HG03159 (cell line): ENCODE measurements at regions not wholly inside any gene's neighbourhood (a gene's known extent, or its start where the extent isn't known, plus 50 kb on each side); places are given as distances from the start of the nearest gene placed in this dataset.
"Not testable (repeated sequence)": the region's sequence is repeated elsewhere in the genome, so short reads cannot be mapped to it uniquely, and the experiment has no call there.

Experiments
- ATAC-seq: cut with Tn5 transposase; IDR thresholded peaks from one replicate; pipeline ENCODE4 v1.9.1; 2021; ENCODE audit warnings: mild to moderate bottlenecking, moderate library complexity; ENCODE audit not compliant: unreplicated experiment

DNA sequence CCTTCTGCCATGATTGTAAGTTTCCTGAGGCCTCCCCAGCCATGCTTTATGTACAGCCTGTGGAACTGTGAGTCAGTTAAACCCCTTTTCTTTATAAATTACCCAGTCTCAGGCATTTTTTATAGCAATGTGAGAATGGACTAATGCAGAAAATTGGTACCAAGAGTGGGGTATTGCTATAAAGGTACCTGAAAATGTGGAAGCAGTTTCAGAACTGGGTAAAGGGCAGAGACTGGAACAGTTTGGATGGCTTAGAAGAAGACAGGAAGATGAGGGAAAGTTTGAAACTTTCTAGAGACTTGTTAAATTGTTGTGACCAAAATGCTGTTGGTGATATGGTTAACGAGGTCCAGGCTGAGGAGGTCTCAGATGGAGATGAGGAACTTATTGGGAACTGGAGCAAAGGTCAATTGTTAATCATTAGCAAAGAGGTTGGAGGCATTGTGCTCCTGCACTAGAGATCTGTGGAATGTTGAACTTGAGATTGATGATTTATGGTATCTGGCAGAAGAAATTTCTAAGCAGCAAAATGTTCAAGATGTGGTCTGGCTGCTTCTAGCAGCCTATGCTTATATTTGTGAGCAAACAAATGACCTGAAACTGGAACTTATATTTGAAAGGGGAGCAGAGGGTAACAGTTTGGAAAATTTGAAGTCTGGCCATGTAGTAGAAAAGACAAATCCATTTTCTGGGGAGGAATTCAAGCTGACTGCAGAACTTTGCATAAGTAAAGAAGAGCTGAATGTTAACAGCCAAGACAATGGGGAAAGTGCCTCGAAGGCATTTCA lies 79.0 kb upstream of the GMDS start:
- no peak for ATAC-seq

DNA sequence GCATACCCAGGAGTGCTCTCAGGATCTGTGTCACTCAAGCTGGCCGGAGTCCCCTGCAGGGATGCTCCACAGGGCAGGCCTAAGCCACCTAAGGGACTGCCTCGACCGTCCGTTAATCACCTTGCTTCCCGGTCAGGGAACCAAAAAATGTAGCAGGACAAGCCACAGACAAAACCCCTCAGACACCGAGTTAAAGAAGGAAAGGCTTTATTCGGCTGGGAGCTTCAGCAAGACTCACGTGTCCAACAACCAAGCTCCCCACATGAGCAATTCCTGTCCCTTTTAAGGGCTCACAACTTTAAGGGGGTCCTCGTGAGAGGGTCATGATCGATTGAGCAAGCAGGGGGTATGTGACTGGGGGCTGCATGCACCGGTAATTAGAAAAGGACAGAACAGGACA lies 72.1 kb upstream of the GMDS start:
- not testable (repeated sequence) for ATAC-seq

DNA sequence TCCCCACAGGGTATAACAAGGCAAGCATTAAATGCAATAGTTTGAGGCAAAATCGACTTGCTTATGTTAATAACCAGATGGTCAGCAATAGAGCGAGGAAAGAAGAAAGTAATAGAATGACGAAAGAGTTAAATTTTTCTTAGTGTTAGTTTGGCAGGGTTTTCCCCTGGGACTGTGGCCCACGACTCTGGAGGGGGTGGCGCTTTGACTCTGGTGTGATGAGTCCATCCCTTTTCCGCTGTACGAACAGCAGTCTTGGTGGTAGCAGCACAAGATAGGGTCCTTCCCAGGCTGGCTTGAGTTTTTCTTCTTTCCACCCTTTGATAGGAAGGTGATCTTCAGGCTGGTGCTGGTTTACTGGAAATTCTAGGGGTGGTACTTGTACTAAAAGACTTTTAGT lies 69.2 kb upstream of the GMDS start:
- ATAC-seq, result no peak

DNA sequence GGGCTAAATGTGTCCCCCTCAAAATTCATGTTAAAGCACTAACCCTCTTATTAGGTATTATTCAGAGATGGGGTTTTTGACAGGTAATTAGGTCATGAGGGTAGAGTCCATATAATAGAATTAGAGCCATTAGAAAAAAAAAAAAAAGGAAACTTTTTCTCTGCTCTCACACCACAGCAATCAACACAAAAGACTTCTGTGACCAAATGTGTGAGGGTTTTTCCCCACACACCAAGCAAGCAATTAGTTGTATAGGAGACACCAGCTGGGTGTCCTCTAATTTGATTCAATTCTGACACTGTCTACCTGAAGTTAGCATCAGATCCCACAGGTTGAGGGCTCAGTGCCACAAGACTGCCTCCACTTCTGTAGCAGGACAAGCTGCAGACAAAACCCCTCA lies 64.6 kb upstream of the GMDS start:
- no peak for ATAC-seq

DNA sequence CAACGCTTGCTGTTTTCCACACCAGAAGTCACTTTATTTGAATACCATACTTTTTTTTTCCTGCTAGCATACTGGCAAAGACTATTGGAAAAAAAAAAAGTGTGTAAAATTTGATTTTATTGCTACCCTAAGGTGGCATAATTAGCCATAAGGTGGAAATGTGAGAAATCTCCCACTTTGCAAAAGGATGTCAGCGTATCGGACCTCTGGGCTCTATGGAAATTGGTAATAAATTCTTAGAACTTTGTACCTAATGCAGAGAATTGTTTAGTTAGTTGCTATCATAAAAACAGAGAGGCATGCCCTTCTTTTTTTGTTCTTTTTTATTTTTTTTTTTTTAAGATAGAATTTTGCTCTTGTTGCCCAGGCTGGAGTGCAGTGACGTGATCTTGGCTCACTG lies 63.7 kb upstream of the GMDS start:
- ATAC-seq, result no peak

DNA sequence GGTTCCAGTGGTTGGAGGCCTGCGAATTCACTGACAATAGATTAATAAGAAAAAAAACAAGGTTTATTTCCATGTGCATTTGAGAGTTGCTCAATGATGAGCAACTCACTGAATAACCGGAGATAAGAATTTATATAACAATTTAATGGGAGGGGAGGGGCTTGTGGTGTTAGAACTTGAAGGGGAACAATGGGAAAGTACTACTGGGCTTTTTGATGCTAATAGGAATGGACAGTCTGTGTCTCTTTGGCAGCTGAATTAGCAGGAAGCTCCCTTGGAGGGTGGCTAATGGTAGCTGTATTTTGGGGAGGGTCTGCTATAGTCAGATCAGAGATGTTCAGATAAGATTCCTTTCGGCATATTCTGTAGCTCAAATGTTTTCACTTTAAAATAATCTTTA lies 62.4 kb upstream of the GMDS start:
- no peak for ATAC-seq

DNA sequence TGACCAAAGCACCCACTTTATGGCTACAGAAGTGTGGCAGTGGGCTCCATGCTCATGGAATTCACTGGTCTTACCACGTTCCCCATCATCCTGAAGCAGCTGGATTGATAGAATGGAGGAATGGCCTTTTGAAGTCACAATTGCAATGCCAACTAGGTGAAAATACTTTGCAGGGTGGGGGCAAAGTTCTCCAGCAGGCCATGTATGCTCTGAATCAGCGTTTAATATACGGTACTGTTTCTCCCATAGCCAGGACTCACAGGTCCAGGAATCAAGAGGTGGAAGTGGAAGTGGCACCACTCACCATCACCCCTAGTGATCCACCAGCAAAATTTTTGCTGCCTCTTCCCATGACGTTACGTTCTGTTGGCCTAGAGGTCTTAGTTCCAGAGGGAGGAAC lies 60.5 kb upstream of the GMDS start:
- no peak for ATAC-seq

DNA sequence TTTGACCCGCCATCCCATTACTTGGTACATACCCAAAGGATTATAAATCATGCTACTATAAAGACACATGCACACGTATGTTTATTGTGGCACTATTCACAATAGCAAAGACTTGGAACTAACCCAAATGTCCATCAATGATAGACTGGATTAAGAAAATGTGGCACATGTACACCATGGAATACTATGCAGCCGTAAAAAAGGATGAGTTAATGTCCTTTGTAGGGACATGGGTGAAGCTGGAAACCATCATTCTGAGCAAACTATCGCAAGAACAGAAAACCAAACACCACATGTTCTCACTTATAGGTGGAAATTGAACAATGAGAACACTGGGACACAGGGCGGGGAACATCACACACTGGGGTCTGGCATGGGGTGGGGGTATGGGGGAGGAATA lies 57.1 kb upstream of the GMDS start:
- ATAC-seq, result not testable (repeated sequence)

DNA sequence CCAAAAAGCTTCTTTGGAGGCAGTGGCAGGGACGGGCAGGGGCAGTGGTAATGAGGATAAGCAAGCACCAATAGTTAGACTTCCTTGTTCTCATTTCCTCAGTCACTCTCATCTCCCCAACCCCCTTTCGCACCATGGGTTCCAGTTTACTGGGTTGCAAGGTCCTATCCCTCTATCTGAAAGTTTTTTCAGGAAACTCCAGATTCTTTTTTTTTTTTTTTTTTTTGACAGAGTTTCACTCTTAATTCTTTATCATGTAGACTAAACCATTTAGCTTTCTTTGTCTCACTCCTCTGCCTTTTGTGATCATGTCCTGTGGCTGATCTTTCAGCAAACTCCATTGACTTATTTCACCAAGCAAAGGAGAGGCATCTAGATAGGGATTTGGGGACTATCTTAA lies 51.4 kb upstream of the GMDS start:
- ATAC-seq, result no peak
